ENCODE measurements at regions not wholly inside any gene's neighbourhood (a gene's known extent, or its start where the extent isn't known, plus 50 kb on each side); places are given as distances from the start of the nearest gene placed in this dataset.
"Not testable (repeated sequence)": the region's sequence is repeated elsewhere in the genome, so short reads cannot be mapped to it uniquely, and the experiment has no call there.

DNA sequence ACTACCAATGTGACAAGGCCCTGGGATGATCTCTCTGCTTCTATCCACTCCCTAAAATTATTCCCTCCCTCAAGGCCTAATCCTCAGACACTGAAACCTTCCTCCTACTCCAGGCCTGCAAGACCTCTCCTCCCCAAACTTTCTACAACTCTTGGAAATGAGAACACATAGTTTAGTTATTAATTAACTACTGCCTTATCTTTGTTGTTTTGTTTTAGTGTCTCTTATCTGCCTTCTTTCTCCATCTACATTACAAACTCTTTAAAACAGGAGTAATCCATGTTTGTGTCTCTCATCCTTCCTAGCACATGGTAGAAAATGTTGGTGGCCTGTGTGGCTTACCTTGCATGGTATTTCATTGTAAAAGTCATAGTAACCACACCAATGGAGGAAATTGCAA is 139.9 kb upstream of the G2E3 start:
- DNase-seq (ENCODE audit: low read depth in 1 of 2, low spot score in 1 of 2) = no peak

DNA sequence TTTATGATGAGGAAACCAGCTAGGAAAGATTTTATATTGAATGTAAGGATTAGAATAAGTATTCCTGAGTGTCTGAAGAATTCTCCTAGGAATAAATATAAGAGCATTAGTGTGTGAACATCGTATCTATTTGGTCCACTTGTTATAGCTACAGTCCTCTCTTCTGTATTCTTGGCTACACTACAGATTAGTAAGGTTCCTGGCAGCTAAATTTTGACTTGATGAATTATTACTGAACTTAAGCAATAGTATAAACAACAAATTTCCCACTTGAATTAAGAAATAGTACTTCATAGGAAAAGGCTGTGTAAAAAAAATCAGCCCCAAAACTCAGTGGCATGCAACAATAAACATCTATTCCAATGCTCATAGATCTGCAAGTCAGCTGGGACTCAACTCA is 138.4 kb upstream of the G2E3 start:
- no peak for DNase-seq (ENCODE audit: low read depth in 1 of 2, low spot score in 1 of 2)

DNA sequence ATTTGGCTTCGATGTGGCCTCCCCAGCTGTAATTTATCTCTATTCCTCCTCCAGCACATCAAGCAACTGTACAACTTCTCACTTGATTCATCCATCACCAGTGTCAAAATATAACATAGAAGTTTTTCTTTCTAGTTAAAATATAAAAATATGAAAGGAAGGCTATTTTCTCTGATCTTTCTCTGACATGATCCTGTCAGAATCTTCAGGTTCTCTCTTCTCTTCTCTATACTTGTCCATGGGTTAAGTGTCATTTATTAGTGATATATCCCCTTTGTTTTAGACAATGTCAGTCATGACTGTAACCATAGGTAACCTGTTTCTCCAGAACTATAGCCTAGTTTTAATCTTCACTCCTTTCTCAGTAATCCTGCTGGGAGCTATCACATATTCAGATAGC is 132.5 kb upstream of the G2E3 start:
- no peak for DNase-seq (ENCODE audit: low read depth in 1 of 2, low spot score in 1 of 2)

DNA sequence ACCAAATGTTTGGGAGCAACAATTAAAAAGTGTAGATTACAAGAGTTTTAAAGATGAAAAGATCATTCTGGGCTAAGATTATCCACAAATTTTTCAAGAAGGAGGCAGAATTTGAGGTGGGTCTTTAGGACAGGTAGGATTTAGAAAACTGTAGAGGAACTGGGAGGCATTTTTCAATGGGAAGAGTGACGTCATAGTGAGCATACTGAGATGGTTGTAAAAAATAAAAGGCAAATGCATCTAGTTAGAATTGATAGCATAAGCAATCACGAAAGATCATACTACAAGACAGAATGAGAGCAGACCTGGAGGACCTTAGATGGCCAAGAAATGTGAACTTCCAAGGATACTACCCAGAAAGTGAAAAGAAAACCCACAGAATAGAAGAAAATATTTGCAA is 131.6 kb upstream of the G2E3 start:
- no peak for DNase-seq (ENCODE audit: low read depth in 1 of 2, low spot score in 1 of 2)

DNA sequence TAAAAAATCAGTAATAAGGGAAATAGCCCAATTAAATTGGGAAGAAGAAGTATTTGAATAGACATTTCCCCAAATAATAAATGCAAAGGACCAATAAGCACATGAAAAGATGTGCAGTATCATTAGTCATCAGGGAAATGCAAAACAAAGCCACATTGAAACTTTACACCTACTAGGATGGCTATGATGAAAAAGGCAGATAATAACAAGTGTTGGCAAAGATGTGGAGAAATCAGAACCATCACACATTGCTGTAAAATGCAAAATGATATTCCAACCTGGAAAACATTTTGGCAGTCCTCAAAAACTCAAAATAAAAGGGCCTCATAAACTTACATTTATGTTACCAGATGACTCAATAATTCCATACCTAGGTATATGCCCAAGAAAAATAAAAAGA is 131.1 kb upstream of the G2E3 start:
- no peak for DNase-seq (ENCODE audit: low read depth in 1 of 2, low spot score in 1 of 2)

DNA sequence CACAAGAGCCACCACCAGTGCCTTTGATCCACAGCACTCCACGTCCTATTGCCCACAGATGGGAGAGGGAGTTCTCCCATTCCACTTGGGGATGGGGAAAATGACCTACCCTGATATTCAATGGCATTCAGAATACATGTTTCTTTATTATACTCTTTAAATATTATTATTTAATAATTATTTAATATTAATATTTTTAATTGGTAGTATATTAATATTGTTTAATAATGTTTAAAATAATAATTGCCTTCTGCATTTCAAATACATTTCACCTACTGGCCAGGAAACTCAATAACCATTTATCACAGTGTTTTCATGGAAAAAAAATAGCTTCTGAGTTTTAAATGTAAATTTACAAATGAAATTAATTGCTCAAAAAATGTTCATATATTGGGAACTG is 127.4 kb upstream of the G2E3 start:
- DNase-seq (ENCODE audit: low read depth in 1 of 2, low spot score in 1 of 2) = no peak

DNA sequence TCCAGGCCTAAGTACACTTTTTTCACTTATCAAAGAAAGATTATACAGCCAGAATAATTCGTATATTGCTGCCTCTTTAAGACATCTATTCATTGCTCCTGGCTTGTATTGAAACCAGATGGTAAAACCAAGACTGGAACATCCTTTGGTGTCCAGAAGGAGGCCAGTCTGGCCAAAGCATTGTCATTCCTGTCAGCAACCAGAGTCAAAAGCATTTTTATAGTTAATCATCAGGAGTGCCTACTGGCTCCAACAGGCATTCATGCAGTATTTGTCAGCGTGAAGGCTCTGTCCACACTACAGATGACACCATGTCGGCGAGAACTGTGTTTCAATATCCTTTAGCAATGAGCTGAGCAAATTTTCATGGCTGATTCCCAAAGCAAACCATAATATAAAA is 118.0 kb upstream of the G2E3 start:
- DNase-seq (ENCODE audit: low read depth in 1 of 2, low spot score in 1 of 2) = no peak

DNA sequence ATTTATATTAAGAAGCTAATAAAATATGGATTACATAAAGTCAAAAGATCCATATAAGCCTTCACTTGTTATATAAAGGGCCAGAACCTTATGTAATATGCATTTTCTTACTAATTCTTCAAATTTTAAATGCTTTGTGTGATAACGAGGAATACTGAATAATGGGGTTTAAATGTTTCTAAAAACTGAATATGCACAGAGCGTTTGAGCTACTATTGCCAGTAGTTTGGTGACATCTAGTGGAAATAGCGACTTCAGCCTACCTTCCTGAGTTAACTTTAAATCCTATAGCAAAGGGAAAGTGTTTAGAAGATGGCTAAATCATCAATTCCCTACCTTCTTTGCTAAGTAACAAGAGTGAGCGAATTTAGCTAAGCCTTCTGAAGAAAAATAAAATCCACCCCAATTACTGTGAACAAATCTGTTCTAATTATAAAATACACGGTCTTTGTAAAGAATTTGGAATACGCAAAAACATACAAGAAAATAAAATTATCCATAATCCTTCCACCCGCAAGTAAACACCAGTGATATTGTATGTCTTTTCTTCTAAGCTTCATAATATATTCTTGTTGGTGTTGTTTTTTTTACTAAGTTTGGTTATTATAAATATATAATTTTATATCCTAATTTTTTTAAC is 115.5 kb upstream of the G2E3 start:
- DNase-seq (ENCODE audit: low read depth in 1 of 2, low spot score in 1 of 2) = no peak

DNA sequence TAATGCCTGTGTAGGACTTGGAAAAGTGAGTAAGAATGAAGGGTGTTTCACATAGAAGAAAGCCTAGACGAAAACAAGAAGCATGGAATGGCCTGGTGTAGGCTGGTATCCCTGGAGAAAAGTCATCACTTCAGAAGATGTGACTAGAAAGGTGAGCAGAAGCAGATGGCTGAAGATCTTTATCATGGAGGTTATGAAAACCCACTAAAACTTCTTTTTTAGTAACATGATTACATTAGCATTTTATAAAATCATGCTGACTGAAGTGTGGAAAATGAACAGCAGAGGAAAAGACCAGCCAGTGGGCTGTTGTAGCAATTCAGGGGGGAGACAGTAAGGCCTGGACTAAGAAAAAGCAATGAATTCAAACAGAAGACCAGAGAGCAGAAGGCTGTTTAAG is 114.5 kb upstream of the G2E3 start:
- no peak for DNase-seq (ENCODE audit: low read depth in 1 of 2, low spot score in 1 of 2)

DNA sequence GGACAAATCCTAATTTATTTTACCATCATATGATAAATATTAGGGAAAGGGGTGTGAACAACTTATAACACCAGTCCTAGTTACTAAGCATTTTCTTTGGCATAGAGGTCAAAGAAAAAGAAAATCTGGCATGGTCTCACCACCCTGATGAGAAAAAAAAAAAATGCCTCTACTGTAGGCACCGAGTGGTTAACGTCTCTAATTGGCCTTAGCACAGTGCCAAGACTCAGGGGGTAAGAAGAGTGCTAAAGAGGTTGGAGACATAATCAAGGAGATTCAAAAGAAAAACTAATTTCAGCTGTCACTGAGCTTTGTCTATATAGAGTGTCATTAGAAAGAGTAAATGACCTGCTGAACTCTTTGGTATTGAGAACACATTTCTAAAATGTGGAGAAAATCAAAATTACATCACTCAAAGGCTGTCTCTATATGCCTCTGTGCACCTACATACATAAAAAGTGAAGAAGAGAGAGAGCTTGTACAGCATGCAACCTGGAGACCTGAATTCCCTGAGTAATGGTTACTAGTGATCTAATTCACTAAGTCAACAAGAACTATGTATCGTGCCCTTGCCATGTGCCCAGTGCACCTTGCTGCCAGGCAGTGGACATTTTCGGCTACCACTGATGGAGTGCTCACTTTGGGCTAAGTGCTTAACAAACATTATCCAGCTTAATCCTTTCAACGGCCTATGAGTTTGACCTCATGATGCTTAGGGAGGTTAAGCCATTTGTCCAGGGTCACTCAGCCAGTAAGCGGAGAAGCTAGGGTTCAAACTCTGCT is 113.8 kb upstream of the G2E3 start:
- no peak for DNase-seq (ENCODE audit: low read depth in 1 of 2, low spot score in 1 of 2)

DNA sequence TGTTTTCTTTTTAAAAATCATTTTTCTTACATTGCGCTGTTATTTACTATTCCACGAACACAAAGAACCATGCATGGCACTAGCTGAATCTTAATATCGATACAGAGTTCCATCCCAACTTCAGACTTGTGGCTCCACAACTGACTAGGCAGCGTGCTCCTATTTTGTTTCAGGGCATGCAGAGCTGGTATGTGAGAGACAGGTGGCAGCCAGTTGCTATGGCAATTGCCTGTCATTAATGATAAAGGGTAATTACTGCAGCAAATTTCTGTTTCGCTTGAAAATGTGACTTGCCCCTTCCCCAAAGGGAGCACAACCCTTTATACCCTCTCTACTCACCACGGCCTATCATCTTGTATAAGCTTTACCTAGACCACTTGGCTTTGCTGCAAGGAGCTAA is 113.1 kb upstream of the G2E3 start:
- no peak for DNase-seq (ENCODE audit: low read depth in 1 of 2, low spot score in 1 of 2)

DNA sequence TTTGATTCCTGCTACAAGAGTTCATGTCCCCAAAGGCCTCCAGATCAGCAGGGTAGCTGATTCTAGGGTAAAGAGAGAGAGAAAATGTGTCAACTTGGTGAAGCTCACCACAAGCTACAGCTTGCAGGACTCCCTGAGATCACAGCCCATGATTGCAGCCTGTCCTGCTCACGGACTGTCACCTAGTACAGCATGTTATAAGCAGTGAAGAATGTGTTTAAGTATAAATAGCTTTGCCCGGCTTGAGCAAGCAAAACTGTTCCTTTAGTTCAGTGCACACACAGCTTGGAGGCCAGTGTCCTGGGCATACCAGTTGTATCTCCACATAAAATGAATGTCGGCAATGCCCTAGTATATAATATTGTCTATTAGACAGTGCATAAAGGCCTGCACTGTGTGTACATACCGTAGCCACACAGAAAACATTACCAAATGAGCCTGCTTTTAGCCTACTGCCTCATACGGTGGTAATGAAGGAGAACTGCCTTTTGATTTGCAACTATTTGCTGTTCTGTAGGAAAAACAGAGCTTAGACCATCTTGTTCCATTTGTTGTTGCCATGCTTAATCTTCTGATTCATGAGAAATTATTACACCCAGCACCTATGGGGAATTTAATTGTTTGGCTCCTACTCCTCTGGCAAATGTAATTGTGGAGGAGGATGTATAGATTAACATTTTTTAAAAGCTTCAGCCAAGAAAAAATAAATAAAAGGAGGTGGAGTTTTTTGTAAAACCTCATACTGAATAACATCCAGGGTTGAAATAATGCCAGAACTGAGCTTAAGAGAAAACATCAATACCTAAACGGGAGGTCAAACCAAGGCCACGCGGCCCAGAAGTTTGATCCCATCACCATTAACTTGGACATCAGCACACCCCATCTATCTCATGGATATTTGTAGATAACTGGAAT is 108.1 kb upstream of the G2E3 start:
- no peak for DNase-seq (ENCODE audit: low read depth in 1 of 2, low spot score in 1 of 2)

DNA sequence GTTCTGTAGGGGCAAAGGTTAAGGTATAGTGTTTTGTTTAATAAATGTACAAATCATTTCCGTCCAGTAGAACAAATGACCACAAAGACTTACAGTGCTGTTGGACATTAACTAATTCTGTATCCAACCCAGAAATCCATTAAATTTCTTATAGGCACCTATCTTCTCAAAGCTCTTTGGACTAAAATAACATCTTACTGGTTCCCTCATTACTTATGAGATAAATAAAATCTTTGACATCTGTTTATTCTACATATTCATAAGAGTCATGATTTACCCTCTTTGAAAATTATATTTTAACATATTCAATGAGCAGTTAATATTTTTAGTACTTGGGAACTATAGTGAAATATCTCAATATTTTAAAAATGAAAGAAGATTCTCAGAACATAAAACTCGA is 102.7 kb upstream of the G2E3 start:
- no peak for DNase-seq (ENCODE audit: low read depth in 1 of 2, low spot score in 1 of 2)

DNA sequence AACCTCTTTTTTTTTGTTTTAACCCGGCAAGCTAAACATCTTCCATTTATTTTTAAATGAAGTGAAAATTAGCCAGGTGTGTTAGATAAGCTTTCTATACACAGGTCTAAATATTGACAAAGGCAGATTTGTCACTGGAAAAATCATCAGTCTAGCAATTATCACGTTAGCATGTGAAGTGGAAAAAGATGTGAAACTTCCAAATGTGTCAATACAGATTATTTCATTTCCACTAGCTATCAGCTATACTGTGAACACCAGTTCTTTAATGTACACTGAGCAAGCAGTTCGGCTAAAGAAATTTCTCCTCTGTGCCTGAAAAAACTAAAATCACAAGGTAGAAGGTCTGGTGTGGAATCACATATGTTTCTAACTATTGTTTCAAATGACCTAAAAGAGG is 96.6 kb upstream of the G2E3 start:
- DNase-seq (ENCODE audit: low read depth in 1 of 2, low spot score in 1 of 2) = no peak

DNA sequence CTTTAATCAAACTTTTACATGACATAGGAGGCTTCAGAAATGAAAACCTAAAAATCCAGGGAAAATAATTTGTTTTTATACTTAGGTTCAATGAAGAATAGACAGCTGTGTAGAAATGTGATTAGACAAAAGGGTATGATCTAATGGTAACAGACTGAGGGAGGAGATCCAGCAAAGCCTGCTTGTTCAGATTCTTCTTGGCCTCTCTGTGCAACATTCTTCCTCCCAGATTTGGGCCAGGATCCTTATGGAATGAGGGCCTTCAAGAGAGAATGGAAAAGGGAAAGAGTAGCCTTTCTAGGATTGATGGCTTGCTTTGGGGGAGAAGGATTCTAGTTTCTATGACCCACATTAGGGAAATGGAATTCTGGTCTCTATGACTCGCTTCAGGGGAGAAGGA is 94.5 kb upstream of the G2E3 start:
- DNase-seq (ENCODE audit: low read depth in 1 of 2, low spot score in 1 of 2) = no peak

DNA sequence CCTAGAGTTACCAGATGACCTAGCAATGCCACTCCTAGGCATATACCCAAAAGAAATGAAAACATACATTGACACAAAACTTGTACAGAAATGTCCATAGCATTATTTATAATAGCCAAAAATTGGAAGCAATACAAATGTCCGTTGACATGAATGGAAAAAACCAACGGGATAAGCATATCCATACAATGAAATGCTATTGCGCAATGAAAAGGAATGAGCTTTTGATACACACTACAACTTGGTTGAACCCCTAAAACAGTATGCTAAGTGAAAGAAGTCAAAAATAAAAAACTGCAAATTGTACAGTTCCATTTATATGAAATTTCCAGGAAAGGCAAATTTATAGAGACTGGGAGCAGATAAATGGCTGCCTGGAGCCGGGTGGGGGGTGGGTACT is 90.6 kb upstream of the G2E3 start:
- DNase-seq (ENCODE audit: low read depth in 1 of 2, low spot score in 1 of 2) = no peak

DNA sequence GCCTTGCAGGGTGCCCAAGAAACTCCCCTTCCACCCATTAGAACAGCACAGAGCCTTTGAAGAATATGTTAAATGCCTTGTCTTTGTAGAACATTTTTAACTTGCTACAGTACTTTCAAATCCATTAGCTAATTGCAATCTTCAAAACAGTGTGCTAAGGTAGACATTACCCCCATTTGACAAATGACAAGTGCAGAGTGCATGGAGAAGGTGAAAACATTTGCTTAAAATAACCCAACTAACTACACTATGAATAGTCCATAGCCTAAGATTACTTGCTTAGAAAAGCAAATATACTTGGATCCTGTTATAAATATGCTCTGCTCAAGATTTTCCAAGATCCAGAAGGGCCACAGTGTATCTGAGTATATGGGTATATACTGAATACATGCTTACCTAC is 87.0 kb upstream of the G2E3 start:
- no peak for DNase-seq (ENCODE audit: low read depth in 1 of 2, low spot score in 1 of 2)

DNA sequence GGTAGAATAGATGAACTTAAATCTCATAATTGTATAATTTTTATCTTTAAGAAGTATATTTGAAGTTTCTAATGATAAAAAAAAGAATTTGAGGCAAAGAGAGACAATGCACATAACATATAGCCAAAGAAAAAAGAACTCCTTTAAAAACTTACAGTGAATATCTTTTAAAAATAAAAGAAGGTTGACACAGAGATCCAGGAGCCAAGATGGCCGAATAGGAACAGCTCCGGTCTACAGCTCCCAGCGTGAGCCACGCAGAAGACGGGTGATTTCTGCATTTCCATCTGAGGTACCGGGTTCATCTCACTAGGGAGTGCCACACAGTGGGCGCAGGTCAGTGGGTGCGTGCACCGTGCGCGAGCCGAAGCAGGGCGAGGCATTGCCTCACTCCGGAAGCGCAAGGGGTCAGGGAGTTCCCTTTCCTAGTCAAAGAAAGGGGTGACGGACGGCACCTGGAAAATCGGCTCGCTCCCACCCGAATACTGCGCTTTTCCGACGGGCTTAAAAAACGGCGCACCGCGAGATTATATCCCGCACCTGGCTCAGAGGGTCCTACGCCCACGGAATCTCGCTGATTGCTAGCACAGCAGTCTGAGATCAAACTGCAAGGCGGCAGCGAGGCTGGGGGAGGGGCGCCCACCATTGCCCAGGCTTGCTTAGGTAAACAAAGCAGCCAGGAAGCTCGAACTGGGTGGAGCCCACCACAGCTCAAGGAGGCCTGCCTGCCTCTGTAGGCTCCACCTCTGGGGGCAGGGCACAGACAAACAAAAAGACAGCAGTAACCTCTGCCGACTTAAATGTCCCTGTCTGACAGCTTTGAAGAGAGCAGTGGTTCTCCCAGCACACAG is 84.9 kb upstream of the G2E3 start:
- not testable (repeated sequence) for DNase-seq (ENCODE audit: low read depth in 1 of 2, low spot score in 1 of 2)

DNA sequence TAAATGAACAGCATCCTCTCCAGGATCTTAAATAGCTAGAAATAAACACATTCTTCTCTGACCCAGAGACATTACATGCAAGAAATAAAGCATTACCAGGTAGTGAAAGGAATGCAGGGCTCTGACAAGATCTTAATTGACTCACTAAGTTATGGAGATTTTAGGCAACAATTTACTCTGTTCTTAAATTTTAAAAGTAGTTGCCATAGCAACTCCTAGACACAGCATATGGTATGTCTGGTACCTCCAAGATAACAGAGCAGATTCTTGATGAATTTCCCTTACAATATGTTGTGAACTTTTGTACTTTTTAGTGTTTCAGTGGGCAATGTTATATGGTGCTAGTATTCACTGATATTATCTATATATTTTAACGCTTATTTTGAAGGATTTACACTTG is 76.7 kb upstream of the G2E3 start:
- DNase-seq (ENCODE audit: low read depth in 1 of 2, low spot score in 1 of 2) = no peak

DNA sequence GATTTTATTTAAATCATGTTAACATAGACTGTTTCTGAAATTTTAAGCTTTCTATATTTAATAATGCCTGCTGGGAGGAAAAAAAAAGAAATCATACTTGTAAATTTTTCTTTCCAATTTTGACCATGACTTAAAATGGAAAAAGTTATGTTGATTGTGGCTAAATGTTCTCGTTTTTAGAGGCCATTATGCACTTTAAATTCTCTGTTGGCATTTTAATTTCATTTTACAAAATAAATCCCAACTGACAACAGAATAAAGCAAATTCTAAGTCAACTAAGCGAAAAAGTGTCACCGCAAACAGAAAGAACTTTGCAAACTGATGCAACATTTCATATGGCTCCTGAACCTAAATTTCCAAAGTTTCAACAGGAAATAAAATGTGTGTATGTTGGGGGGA is 74.8 kb upstream of the G2E3 start:
- DNase-seq (ENCODE audit: low read depth in 1 of 2, low spot score in 1 of 2) = no peak

DNA sequence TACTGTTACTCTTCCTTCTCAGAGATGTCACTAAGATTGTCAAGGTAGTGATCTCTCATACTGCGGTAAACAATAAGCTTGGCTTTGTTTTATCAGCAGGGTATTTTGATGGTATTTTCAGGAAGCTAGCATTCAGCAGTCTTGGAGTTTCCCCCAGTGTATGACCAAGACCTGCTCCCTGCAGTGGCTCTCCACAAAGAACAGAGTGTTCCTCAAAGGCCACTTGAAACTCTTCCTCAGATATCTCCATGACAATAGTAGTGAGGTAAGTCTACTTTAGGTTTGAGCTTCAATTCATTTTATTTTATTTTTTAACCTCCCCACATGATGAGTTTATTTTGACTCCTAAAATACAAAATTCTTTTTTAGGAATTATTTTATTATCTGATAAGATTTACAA is 74.0 kb upstream of the G2E3 start:
- DNase-seq (ENCODE audit: low read depth in 1 of 2, low spot score in 1 of 2) = no peak
